Smooth muscle cell of the brain vasculature (primary cell): ENCODE measurements at regions not wholly inside any gene's neighbourhood (a gene's known extent, or its start where the extent isn't known, plus 50 kb on each side); places are given as distances from the start of the nearest gene placed in this dataset.
"Not testable (repeated sequence)": the region's sequence is repeated elsewhere in the genome, so short reads cannot be mapped to it uniquely, and the experiment has no call there.

Experiments
- DNase-seq: peaks from one replicate; pipeline ENCODE4 v3.0.0-alpha.2; 2012; ENCODE audit warnings: low read depth, low spot score

DNA sequence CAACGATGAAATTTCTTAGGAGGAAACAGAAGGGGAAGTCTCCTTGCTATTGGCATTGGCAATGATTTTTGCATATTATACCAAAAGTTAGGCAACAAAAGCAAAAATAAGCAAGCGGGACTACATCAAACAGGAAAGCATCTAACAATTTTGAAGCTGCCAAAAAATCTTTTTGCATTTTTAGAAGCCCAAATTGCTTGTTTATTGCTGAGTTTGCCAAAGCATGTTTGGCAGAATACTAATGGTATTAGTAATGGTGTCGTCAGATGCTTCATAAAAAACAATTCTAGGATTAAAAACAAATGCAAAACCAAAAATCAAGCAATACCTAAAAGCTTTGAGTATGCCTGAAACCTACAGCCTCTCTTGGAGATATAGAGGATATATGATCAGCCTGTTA, 80.0 kb downstream of the GALR1 start:
- DNase-seq = no peak

DNA sequence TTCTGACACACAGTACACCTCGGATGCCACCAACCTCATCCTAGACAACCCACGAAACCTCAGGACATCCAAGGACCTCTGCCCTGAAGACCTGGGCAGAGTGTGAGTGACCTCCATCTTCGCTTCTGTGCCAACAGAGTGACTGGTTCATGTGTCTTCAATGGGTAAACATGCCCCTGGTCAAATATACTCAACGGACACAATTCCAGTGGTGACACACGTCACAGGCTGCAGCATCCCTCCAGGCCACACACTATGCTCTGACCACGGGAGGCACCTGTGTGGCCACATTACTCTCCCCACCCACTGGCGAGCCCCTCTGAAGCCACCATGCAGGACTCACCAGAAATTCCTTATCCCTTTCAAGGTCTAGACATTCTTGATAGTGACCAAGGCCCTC, 85.2 kb downstream of the GALR1 start:
- no peak for DNase-seq

DNA sequence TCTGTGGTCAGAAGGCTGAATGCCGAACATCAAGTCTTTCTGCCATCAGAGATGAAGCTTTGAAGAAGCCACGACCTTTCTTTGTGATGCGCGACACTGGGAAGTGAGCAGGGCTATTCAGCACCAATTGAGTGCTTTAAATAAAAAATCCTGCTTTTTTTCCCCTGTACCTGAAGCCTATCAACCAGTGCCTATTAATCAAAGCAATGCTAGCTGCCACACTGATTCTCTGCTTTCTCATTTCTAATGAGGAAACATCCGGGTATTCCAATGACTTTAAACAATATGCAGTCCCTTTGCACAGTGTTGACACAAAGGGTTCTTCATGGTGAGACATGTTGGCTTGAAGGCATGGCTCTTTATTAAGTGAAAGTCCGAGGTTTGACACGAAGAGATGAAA, 88.0 kb downstream of the GALR1 start:
- no peak for DNase-seq

DNA sequence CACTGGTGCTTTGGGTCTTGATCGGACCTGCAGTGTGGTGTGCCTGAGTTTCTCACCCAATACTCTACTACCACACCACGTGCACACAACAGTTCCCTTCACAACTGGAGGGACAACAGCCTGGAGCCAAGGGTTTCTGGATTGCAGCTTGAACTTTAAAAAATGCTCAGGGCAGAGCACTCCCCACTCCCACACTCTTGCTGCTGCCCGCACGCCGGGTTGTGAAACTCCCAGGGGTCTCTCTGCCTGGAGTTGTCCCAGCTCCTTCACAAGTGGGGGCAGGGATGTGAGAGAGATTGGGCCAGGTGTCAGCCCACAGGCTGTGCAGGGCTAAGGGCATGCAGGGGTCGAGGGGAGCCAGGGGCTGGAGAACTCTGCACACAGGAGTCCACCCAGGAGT, 89.4 kb downstream of the GALR1 start:
- DNase-seq = no peak

DNA sequence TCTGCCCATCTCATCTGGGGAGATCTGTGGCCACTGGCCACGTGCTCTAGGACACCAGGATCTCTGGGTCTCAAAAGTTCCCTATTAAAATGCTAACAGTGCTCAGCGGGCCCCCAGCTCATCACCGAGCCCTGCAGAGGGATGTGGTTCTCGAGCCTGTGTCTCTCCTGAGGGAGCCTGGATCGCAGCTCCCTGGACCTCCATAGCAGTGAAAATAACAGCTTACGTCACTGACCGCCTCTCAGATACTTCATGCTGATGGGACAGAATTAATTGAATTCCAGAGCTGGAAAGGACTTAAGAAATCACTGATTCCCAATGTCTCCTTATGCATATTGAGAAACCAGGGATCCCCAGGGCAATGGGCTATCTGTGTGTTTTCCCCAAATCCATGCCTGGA, 90.0 kb downstream of the GALR1 start:
- no peak for DNase-seq

DNA sequence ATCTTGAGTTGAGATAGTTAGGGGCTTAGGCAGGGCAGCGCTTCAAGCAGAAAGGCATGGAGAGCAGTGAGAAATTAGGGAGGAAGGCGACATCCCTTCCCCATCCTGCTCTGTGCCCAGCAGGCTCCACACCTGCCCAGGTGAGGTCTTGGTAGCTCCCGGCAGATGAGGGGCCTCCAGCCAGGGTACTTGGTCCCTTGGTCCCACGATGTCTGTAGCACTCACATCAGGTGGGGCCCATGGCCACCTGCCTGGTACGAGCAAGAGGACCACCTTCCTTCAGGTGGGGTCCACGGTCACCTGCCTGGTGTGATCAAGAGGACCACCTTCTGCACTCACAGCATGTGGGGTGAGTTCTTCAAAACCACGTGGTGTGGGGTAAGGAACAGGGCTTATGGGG, 91.2 kb downstream of the GALR1 start:
- DNase-seq = no peak

DNA sequence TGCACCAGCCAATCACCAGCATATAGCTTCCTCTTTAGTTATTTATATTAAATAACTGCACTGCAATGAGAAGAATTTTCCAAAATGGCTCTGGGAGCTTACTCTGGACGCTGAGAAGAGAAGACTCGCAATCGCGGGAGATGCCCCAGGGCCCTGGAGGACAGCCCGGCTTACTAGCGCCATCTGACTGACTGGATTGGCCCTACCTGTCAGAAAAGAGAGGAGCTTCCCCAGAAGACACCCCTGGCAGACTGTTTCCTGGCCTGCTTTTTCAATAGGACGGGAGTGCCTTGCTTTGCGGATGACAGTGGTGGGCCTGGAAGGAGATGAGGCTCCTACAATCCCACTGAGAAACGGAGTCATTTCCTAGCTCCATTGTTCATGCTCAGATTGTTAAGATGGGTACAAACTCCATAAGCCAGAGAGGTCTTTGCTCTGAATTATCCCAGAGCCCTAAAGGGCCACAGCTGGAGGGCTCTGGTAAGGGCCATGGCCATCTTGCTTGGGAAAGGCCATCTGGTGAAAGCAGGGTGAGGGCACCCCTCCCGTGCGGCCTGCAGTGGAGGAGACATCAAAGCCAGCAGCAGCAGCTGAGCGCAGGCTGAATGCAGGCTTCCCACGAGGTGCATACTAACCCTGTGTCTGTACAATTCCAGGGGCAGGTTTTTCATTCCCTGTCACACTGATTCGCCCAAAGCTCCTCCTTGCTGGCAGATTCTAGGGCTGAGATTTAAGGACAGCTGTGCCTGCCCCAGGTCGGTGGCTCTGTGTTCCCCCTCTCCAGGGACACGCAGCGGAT, 92.1 kb downstream of the GALR1 start:
- no peak for DNase-seq

DNA sequence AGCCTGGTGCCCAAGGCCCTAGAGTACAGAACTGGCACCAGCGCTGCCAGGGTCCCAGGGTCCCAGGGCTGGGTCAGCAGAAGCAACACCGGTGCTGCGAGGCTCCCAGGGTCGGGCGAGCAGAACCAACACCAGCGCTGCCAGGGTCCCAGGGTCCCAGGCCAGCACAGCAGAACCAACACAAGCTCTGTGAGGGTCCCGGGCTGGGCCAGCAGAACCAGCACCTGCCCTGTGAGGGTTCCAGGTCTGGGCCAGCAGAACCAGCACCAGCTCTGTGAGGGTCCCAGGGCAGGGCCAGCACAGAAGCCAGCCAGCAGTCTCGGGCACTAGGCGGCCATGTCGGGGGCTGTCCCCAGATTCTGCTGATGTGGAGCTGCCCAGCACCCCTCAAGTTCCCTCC, 93.1 kb downstream of the GALR1 start:
- no peak for DNase-seq

DNA sequence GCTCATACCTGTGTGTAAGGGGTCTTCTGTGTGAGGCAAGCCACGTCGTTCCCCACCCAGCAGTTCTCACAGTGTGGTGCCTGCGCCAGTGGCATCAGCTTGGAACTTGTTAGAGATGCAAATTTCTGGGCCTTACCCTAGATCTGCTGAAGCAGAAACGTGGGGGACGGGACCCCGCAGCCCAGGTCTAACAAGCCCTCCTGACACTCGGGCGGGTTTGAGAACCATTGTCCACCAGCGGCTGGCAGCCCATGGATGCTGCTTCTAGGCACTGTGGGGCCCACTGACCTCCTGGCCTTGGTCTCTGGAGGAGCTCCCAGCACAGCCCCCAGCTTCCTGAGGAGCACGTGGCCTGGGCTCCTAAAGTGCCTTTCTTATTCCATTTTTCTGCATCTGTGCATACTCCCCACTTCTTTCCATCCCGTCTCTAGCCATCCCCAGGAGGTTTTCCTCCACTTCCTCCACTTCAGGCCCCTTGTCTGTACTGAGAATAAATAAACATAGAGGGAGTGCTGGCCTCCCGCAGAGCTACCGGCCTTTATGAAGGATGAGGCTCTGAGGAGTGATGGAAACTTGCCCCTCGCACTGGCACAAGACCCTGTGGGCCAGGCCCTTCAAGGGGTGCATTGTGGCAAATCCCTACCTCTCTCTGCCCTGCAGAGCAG, 94.3 kb downstream of the GALR1 start:
- no peak for DNase-seq

DNA sequence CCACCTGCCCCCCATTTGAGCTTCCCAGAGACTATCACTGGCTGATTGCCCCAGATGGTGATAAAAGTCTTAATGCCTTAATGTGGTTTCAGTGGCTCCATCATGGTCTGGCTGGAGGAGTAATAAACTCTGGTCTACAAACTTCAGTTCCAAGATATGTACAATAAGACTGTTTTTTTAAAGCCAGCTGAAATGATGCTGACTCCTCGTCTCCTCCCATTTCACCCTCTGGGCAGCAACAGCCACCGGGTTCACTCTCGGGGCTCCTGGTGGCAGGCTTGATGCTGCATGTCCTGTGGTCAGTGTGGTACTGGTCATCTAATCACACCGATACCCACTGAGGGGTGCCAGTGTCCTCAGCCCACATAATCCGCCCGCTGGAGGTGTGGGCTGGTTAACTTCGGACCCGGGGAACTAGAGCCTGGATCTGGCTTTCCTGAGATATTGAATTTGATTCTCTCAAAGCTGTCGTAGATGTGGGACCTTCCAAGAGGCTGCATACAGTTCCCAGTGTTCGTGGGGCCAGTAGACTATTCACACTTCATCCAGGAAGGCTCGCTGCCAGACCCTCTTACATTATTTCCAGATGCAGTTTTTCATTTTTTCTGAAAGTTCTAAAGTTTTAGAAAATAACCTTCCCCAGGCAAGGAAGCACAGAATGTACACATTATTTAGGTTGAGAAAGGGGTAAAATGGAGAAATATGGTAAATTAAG, 95.3 kb downstream of the GALR1 start:
- DNase-seq = no peak

DNA sequence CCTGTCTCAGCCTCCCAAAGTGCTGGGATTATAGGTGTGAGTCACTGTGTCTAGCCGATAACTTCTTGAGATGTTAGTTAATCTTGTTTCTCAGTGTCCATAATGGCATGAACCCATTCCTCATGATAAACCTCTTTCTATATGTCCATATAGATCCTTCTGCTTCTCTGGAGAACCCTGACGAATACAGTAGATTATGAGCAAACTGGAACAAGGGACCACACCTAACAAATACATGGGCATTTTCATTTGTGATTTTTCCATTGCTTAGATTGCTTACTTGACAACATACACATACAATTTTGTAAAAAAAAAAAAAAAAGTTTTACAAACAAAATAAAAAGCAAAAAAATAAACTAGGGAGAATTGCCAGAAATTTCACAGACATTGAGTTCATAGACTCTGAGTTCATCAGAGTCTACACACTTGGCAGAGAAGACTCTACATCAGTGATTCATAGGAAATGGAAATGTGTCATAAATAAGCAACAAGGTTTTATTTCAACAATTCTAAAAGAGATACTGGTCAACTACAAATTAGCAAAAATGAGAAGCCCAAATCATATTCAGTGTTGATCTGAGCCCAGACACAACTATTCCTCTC, 96.7 kb downstream of the GALR1 start:
- DNase-seq = no peak

DNA sequence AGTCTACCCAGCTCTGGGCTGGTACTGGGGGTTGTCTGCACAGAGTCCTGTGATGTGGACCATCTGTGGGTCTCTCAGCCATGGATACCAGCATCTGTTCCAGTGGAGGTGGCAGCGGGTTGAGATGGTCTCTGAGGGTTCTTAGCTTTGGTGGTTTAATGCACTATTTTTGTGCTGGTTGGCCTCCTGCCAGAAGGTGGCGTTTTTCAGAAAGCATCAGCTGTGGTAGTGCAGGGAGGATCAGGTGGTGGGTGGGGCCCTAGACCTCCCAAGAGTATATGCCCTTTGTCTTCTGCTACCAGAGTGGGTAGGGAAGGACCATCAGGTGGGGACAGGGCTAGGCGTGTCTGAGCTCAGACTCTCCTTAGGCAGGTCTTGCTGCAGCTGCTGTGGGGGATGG, 103.7 kb downstream of the GALR1 start:
- not testable (repeated sequence) for DNase-seq

DNA sequence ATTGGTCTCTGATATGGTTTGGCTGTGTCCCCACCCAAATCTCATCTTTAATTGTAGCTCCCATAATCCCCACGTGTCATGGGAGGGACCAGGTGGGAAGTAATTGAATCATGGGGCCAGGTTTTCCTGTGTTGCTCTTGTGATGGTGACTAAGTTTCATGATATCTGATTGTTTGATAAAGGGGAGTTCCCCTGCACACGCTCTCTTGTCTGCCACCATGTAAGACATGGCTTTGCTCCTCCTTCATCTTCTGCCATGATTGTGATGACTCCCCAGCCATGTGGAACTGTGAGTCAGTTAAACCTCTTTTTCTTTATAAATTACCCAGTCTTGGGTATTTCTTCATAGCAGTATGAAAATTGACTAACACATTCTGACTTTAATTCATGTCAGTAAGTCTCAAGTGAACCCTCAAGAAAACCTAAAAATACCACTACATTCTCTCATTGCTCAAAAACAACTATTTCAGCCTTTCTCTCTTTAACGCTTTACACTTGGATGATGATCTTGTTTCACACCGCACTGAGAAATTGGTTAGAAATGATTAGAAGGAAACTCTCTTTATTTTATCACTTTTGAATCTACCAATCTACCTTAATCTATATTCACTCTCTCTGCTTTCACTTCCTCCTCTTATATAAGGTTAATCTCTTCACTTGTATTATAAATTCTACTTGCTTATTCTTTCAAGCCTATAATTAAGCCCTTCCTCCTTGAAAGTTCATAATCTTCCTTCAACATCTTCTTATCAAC, 110.1 kb downstream of the GALR1 start:
- no peak for DNase-seq

DNA sequence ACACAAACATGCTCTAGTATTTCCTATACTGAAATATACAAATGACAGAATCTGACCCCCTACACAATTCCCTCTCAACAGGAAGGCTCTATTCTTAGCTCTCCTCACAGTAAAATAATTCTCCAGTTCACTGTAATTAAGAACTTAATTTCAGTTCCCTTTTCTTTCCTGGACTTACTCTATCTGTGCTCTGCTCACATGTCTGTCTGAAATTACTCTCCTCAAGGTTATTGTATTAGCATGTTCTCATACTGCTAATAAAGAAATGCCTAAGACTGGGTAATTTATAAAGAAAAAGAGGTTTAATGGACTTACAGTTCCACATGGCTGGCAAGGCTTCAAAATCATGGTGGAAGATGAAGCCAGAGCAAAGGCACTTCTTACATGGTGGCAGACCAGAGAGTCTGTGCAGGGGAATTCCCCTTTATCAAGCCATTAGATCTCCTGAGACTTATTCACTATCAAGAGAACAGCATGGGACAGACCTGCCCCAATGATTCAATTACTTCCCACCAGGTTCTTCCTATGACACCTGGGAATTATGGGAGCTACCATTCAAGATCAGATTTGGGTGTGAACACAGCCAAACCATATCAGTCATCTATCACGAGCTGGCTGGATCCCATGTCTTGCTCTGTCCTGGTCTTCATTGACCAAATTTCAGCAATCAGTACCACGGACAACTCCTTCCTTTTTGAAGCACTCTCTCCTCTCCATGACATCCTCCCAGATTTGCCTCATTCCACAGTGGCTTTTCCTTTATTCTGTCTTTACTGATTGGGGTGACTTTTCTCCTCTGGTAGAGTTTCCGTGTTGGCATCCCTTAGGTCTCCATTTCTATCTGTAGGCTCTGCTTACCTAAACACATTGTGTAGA, 110.9 kb downstream of the GALR1 start:
- no peak for DNase-seq

DNA sequence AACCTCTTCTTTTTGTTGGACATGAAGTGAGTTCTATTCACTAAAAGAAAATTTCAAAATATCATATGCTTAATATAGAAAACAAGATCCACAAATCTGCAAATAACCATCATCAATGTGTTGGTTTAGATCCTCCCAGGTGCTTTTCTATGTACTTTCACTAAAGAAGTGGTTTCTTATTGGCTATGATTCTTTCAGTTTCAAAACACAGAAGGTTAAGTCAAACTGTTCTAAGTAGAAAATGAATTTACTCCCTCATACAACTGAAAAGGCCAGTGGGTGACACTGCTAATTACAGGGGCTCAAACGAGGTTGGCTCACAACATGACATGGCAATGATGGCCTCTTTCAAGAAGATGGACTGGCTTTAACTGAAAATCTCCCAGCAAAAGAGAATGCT, 111.7 kb downstream of the GALR1 start:
- no peak for DNase-seq

DNA sequence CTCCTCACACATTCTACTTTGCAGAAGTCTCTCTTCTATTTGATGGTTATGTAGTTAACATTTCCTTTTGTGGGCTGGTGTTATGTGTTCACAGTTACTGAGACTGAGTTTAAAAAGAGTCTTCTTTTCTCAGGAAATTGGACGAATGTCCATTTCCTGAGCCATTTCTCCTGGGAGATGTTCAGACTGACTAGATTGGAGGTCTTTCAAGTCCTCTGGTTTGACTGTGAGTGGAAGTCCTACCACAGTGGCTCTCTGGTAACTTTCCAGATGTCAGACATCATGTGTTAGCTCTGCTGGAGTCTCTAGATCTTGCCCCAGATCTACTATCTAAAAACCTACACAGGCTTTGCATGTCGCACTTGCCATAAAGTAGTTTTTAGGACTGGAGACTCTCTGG, 116.0 kb downstream of the GALR1 start:
- DNase-seq = no peak

DNA sequence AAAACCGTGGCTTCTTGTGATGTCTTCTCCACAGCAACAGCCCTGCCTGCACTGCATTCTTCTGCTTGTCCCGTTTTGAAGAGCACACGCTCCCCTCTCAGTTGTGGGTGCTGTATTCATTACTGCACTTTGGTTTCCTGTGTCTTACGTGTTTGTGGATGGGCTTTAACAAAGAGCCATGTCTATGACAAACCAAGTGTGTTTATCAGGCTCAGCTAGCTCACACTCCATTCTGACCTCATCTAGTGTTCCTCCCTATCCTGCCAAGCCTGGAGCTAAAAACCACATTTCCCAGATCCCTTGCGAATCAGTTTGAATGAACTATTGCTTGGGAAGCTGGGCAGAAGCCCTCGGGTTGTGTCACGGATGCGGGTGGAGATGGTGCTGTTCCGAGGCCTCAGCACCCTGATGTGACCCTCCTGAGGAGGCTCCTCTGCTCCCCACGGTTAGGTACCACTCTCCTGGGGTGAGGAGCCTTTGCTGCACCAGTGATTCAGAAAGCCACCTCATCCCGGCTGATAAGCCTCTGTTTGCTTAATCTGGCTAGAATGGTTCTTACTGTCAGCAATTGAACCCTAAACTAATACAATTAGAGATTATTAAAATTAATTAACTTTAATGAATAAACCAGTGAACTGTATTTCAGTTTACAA, 116.5 kb downstream of the GALR1 start:
- DNase-seq = no peak

DNA sequence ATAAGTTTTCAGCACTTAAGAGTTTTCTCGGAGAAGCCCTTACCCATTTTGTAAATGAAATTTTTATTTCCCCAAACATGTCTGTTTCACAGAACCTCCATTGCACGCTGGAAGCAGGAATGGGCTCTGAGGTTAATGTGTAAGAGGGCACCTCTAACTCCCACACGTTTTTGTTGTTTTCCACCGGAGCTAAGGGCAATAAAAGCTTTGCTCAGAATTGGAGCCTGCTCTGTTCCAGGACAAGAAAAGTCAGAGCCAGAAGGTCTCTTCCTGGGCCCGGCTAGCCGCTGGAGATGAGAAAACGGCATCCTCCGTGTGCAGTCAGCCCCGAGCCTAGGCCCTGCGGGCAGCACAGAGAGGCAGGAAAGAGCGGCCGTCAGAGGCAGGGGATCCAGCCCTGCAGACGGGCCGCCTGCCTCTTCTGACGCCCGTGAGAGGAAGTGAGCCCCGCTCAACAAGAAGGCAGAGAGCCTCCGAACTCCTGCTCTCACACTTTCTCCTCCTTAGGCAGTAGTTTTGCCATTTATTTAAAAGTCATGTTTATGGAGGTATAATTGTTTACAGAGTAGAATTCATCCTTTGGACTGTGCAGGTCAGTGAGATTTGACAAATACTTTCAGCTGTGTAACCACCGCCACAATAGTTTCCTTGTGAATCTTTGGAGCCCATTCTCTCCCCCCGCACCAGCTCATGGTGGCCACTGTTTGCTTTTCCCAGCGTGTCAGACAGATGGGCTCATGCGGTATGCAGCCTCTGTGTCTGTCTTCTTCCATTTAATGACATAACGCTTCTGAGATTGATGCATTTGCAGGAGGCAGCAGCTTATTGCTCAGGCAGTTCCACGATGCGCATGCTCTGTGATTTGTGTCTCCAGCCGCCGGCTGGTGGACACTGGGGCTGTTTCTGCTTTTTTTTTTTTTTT, 117.3 kb downstream of the GALR1 start:
- DNase-seq = no peak

DNA sequence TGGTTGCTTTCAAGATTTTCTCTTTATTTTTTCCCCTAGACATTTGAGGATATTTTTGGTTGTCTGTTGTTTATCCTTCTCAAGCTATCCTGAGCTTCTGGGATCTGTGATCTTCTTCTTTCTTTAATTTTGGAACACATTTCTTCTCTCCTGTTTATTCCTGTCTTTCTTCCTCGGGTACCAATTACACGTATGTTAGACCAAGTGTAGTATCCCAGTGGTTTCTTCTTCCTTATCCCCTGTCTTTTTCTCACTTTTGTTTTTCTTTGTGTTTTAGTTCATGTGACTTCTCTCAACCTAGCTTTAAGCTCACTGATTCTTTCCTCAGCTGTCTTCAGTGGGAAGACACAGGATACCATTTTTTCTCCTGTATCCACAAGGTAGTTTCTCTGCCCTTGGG, 120.0 kb downstream of the GALR1 start:
- no peak for DNase-seq
